A549 (cell line): ENCODE measurements at regions not wholly inside any gene's neighbourhood (a gene's known extent, or its start where the extent isn't known, plus 50 kb on each side); places are given as distances from the start of the nearest gene placed in this dataset.

Experiments
- ATOH8 ChIP-seq: fragments of 250-450 bp; sonication (Bioruptor Pico); IDR thresholded peaks from 2 replicates; pipeline ENCODE4 v1.5.0; 2020; ENCODE audit warnings: low read depth, mild to moderate bottlenecking, moderate library complexity
- CHD2 ChIP-seq: fragments of 150-350 bp; IDR thresholded peaks from 2 replicates; pipeline ENCODE4 v1.6.1; 2014; ENCODE audit warnings: low read length; ENCODE audit not compliant: partially characterized antibody
- CHD4 ChIP-seq: fragments of 200-600 bp; sonication (generic); IDR thresholded peaks from 2 replicates; pipeline ENCODE4 v1.6.1; 2016; ENCODE audit warnings: antibody characterized with exemption, mild to moderate bottlenecking, borderline replicate concordance
- EP300 ChIP-seq, 2 experiments: fragments of >200 bp; sonication (Bioruptor Twin); formaldehyde crosslinking; IDR thresholded peaks; 2 replicates in 1 of 2; 3 replicates in 1 of 2; pipeline ENCODE4 v1.6.1; 2016 to 2017
- MYC ChIP-seq: IDR thresholded peaks from 2 replicates; pipeline ENCODE4 v1.6.1; 2012; ENCODE audit warnings: mild to moderate bottlenecking, inconsistent platforms, low read length, improper control_type of control experiment, borderline replicate concordance
- NFE2L2 ChIP-seq: fragments of 150-350 bp; conservative IDR thresholded peaks from 2 replicates; pipeline ENCODE4 v1.6.1; 2014; ENCODE audit warnings: low read length
- POLR2A ChIP-seq: IDR thresholded peaks from 2 replicates; pipeline ENCODE4 v1.6.1; 2012; ENCODE audit warnings: mild to moderate bottlenecking, low read length
- RAD21 ChIP-seq, 2 experiments: fragments of >200 bp in 1 of 2; sonication (Bioruptor Twin) in 1 of 2; formaldehyde crosslinking in 1 of 2; IDR thresholded peaks in 1 of 2; conservative IDR thresholded peaks in 1 of 2; 2 replicates in 1 of 2; 3 replicates in 1 of 2; pipeline ENCODE4 v1.6.1; 2012 to 2018; ENCODE audit warnings: inconsistent platforms in 1 of 2
- SMC3 ChIP-seq: fragments of >200 bp; sonication (Bioruptor Twin); formaldehyde crosslinking; IDR thresholded peaks from 3 replicates; pipeline ENCODE4 v1.6.1; 2018; ENCODE audit warnings: inconsistent platforms
- TP53 ChIP-seq: fragments of 250-450 bp; sonication (Bioruptor Pico); IDR thresholded peaks from 2 replicates; pipeline ENCODE4 v1.5.0; 2021; ENCODE audit warnings: mild to moderate bottlenecking, moderate library complexity
- ZC3H11A ChIP-seq: fragments of 450-650 bp; IDR thresholded peaks from 2 replicates; pipeline ENCODE4 v1.6.1; 2014; ENCODE audit warnings: antibody characterized with exemption, mild to moderate bottlenecking
- ZFP36 ChIP-seq: fragments of 450-650 bp; IDR thresholded peaks from 2 replicates; pipeline ENCODE4 v1.6.1; 2014; ENCODE audit warnings: borderline replicate concordance; ENCODE audit not compliant: partially characterized antibody
- TF ChIP-seq, protein P1 (sequence below): fragments of >200 bp; sonication (Bioruptor Twin); formaldehyde crosslinking; IDR thresholded peaks from 3 replicates; pipeline ENCODE4 v1.5.1; 2016
- TF ChIP-seq, protein P2 (sequence below): IDR thresholded peaks from 2 replicates; pipeline ENCODE4 v1.6.1; 2012; ENCODE audit warnings: low read depth, borderline replicate concordance

GRCh38 chr3:177330779-177331178 lies 133.5 kb upstream of the TBL1XR1 start:
- TF ChIP-seq, protein P1, sequence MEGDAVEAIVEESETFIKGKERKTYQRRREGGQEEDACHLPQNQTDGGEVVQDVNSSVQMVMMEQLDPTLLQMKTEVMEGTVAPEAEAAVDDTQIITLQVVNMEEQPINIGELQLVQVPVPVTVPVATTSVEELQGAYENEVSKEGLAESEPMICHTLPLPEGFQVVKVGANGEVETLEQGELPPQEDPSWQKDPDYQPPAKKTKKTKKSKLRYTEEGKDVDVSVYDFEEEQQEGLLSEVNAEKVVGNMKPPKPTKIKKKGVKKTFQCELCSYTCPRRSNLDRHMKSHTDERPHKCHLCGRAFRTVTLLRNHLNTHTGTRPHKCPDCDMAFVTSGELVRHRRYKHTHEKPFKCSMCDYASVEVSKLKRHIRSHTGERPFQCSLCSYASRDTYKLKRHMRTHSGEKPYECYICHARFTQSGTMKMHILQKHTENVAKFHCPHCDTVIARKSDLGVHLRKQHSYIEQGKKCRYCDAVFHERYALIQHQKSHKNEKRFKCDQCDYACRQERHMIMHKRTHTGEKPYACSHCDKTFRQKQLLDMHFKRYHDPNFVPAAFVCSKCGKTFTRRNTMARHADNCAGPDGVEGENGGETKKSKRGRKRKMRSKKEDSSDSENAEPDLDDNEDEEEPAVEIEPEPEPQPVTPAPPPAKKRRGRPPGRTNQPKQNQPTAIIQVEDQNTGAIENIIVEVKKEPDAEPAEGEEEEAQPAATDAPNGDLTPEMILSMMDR: no peak
- TF ChIP-seq, protein P2, sequence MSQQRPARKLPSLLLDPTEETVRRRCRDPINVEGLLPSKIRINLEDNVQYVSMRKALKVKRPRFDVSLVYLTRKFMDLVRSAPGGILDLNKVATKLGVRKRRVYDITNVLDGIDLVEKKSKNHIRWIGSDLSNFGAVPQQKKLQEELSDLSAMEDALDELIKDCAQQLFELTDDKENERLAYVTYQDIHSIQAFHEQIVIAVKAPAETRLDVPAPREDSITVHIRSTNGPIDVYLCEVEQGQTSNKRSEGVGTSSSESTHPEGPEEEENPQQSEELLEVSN: no peak
- TF ChIP-seq CHD4 (no peak), NFE2L2 (no peak), TP53 (CRISPR knock-in tag) (no peak), POLR2A (no peak), ZC3H11A (no peak), SMC3 (no peak), EP300 (IDR thresholded peaks at IDR 0.05) (no peak), ZFP36 (no peak), CHD2 (no peak), ATOH8 (CRISPR knock-in tag) (no peak), RAD21 (conservative IDR thresholded peaks at IDR 0.05 in 1 of 2, IDR thresholded peaks at IDR 0.05 in 1 of 2) (no peak), MYC (no peak)
